Parathyroid adenoma (tissue), 2 donors: ENCODE measurements at regions not wholly inside any gene's neighbourhood (a gene's known extent, or its start where the extent isn't known, plus 50 kb on each side); places are given as distances from the start of the nearest gene placed in this dataset.

Experiments used
- H2AFZ ChIP-seq: fragments of 300-600 bp; sonication (generic); one replicate; pipeline ENCODE4 v1.7.0; 2017; ENCODE audit warnings: antibody characterized with exemption, mild to moderate bottlenecking
- H3K27ac ChIP-seq: fragments of 300-600 bp; sonication (generic); one replicate; pipeline ENCODE4 v1.7.0; 2017
- H3K27me3 ChIP-seq: fragments of 300-600 bp; sonication (generic); one replicate; pipeline ENCODE4 v1.7.0; 2017; ENCODE audit warnings: low read length; ENCODE audit not compliant: control insufficient read depth, insufficient read depth
- H3K36me3 ChIP-seq: fragments of 300-600 bp; sonication (generic); one replicate; pipeline ENCODE4 v1.7.0; 2017; ENCODE audit warnings: low read length; ENCODE audit not compliant: control insufficient read depth, insufficient read depth
- H3K4me1 ChIP-seq: fragments of 300-600 bp; sonication (generic); one replicate; pipeline ENCODE4 v1.7.0; 2017; ENCODE audit warnings: control low read depth
- H3K4me2 ChIP-seq: fragments of 300-600 bp; sonication (generic); one replicate; pipeline ENCODE4 v1.7.0; 2017; ENCODE audit warnings: low read length
- H3K4me3 ChIP-seq: fragments of 300-600 bp; sonication (generic); one replicate; pipeline ENCODE4 v1.7.0; 2017; ENCODE audit warnings: low read depth, low read length
- H3K79me2 ChIP-seq: fragments of 300-600 bp; sonication (generic); one replicate; pipeline ENCODE4 v1.7.0; 2017; ENCODE audit warnings: control low read depth
- H3K9ac ChIP-seq: fragments of 300-600 bp; sonication (generic); one replicate; pipeline ENCODE4 v1.7.0; 2017; ENCODE audit warnings: mild to moderate bottlenecking
- H3K9me3 ChIP-seq: fragments of 300-600 bp; sonication (generic); one replicate; pipeline ENCODE4 v1.7.0; 2017; ENCODE audit warnings: low read length; ENCODE audit not compliant: control insufficient read depth
- TF ChIP-seq, protein P1 (sequence below): fragments of 300-600 bp; sonication (generic); IDR thresholded peaks from one replicate; pipeline ENCODE4 v1.7.0; 2017; ENCODE audit warnings: antibody characterized with exemption, mild to moderate bottlenecking
- donor health status: primary hyperparathyroidism.

GRCh38 chr1:217072926-217073325 lies 349.7 kb upstream of the ESRRG start:
- Histone ChIP-seq H3K9me3 (no peaks in the 10 kb centered on the region), H3K36me3 (no peaks in the 10 kb centered on the region), H3K4me2 (no peak overlapping the region), H3K79me2 (peaks cover 2% of the 10 kb centered on the region), H3K4me1 (no peaks in the 10 kb centered on the region), H3K4me3 (no peak overlapping the region), H2AFZ (no peak overlapping the region), H3K9ac (no peak overlapping the region), H3K27me3 (no peaks in the 10 kb centered on the region), H3K27ac (no peak overlapping the region)
- TF ChIP-seq, protein P1, sequence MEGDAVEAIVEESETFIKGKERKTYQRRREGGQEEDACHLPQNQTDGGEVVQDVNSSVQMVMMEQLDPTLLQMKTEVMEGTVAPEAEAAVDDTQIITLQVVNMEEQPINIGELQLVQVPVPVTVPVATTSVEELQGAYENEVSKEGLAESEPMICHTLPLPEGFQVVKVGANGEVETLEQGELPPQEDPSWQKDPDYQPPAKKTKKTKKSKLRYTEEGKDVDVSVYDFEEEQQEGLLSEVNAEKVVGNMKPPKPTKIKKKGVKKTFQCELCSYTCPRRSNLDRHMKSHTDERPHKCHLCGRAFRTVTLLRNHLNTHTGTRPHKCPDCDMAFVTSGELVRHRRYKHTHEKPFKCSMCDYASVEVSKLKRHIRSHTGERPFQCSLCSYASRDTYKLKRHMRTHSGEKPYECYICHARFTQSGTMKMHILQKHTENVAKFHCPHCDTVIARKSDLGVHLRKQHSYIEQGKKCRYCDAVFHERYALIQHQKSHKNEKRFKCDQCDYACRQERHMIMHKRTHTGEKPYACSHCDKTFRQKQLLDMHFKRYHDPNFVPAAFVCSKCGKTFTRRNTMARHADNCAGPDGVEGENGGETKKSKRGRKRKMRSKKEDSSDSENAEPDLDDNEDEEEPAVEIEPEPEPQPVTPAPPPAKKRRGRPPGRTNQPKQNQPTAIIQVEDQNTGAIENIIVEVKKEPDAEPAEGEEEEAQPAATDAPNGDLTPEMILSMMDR = no peak

DNA sequence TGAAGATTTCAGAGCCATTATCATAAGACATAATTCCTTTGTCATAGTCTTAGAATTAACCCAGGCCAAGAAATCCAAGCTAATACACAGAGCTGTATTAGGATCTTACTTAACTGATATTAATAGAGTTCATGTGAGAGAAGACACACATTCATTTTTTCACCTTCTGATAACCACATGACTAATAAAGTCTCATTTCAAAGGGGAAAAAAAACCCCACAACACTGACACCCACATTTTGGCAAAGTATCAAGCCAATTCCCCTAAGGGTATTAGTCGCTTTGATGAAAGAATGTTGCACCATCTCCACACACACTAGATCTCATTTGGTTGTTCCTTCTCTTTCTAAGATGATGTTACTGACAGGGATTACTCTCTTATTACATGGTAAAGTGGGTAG lies 344.4 kb upstream of the ESRRG start:
- H3K27ac ChIP-seq = no peak overlapping the region
- H3K9ac ChIP-seq = no peak overlapping the region
- H3K4me2 ChIP-seq = no peak overlapping the region
- H2AFZ ChIP-seq = no peak overlapping the region
- no peaks in the 10 kb centered on the region for H3K27me3 ChIP-seq
- no peaks in the 10 kb centered on the region for H3K9me3 ChIP-seq
- H3K4me1 ChIP-seq = peaks cover 7% of the 10 kb centered on the region
- TF ChIP-seq, protein P1 = no peak
- no peaks in the 10 kb centered on the region for H3K79me2 ChIP-seq
- H3K36me3 ChIP-seq = no peaks in the 10 kb centered on the region
- no peak overlapping the region for H3K4me3 ChIP-seq

DNA sequence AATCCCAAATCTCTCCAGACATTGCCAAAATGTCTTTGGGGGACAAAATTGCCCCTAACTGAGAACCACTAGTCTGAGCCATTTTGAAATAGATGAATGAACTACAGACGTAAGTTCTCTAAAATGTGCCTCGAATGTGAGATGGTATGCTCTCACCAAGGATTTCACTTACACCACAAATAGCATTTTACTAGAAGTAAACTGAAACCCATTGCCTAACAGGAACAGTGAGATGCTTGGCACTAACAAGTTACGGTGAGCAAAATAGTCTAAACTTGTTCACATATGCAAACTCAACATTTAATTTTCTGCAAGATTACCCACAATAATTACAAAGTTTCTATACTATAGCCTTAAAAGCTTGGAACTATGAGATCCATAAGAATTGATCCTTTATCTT lies 343.6 kb upstream of the ESRRG start:
- Histone ChIP-seq H2AFZ (no peak overlapping the region), H3K36me3 (no peaks in the 10 kb centered on the region), H3K4me2 (no peak overlapping the region), H3K27ac (no peak overlapping the region), H3K27me3 (no peaks in the 10 kb centered on the region), H3K79me2 (no peaks in the 10 kb centered on the region), H3K9me3 (no peaks in the 10 kb centered on the region), H3K4me1 (peaks cover 7% of the 10 kb centered on the region), H3K4me3 (no peak overlapping the region), H3K9ac (no peak overlapping the region)
- TF ChIP-seq, protein P1 = no peak

GRCh38 chr1:217063172-217063908 lies 340.1 kb upstream of the ESRRG start:
- Histone ChIP-seq H3K36me3 (no peaks in the 10 kb centered on the region), H3K9me3 (no peaks in the 10 kb centered on the region), H3K79me2 (no peaks in the 10 kb centered on the region), H3K27me3 (no peaks in the 10 kb centered on the region), H3K4me2 (no peak overlapping the region), H3K27ac (no peak overlapping the region), H3K9ac (no peak overlapping the region), H3K4me3 (no peak overlapping the region), H3K4me1 (peaks cover 9% of the 10 kb centered on the region), H2AFZ (no peak overlapping the region)
- TF ChIP-seq, protein P1 = no peak

- Histone ChIP-seq H2AFZ (no peak overlapping the region), H3K9me3 (no peaks in the 10 kb centered on the region), H3K79me2 (no peaks in the 10 kb centered on the region), H3K27me3 (no peaks in the 10 kb centered on the region), H3K9ac (no peak overlapping the region), H3K4me1 (peaks cover 9% of the 10 kb centered on the region), H3K4me3 (no peak overlapping the region), H3K27ac (no peak overlapping the region), H3K36me3 (no peaks in the 10 kb centered on the region), H3K4me2 (no peak overlapping the region)
- TF ChIP-seq, protein P1 = no peak
Measured at GRCh38 chr1:217062586-217062985, 339.4 kb upstream of the ESRRG start.
